Tibial nerve (tissue), 3 donors: ENCODE measurements at regions not wholly inside any gene's neighbourhood (a gene's known extent, or its start where the extent isn't known, plus 50 kb on each side); places are given as distances from the start of the nearest gene placed in this dataset.

Experiments
- CTCF ChIP-seq, 5 experiments: fragments of 200-600 bp in 3 of 5; fragments of 450-650 bp in 2 of 5; sonication (generic) in 3 of 5; IDR thresholded peaks; one replicate each; pipeline ENCODE4 v1.5.1; 2016 to 2019; ENCODE audit warnings: antibody characterized with exemption in 5 of 5, mild to moderate bottlenecking in 3 of 5, moderate library complexity in 2 of 5
- POLR2A ChIP-seq, 2 donors: fragments of 450-650 bp; IDR thresholded peaks; one replicate each; pipeline ENCODE4 v1.6.1; 2017; ENCODE audit warnings: antibody characterized with exemption in 2 of 2, mild to moderate bottlenecking in 2 of 2, moderate library complexity in 2 of 2

DNA sequence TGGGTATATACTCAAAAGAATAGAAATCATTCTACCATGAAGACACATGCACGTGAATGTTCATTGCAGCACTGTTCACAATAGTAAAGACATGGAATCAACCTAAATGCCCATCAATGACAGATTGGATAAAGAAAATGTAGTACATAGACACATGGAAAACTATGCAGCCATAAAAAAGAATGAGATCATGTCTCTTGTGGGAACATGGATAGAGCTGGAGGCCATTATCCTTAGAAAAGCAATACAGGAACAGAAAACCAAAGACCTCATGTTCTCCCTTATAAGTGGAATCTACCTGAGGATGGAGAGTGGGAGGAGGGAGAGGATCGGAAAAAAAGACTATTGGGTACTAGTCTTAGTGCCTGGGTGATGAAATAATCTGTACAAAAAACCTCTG, 143.9 kb downstream of the RHOU start:
- TF ChIP-seq CTCF (IDR thresholded peaks at IDR 0.05) = no peak
- no peak for TF ChIP-seq POLR2A (IDR thresholded peaks at IDR 0.05)
